IPS-18a (cell line): ENCODE measurements at regions not wholly inside any gene's neighbourhood (a gene's known extent, or its start where the extent isn't known, plus 50 kb on each side); places are given as distances from the start of the nearest gene placed in this dataset.
"Not testable (repeated sequence)": the region's sequence is repeated elsewhere in the genome, so short reads cannot be mapped to it uniquely, and the experiment has no call there.

ENCODE experiments used
- H3K27ac ChIP-seq: one replicate; pipeline ENCODE4 v1.5.1; 2013; ENCODE audit warnings: low read length
- H3K27me3 ChIP-seq: one replicate; pipeline ENCODE4 v1.6.1; 2013; ENCODE audit warnings: mild to moderate bottlenecking, low read length; ENCODE audit not compliant: control insufficient read depth, insufficient read depth
- H3K36me3 ChIP-seq: one replicate; pipeline ENCODE4 v1.6.1; 2013; ENCODE audit warnings: low read depth, low read length; ENCODE audit not compliant: control insufficient read depth
- H3K4me1 ChIP-seq: one replicate; pipeline ENCODE4 v1.6.1; 2013; ENCODE audit warnings: low read depth, low read length; ENCODE audit not compliant: control insufficient read depth
- H3K4me3 ChIP-seq: one replicate; pipeline ENCODE4 v1.5.1; 2013; ENCODE audit warnings: low read length
- H3K9ac ChIP-seq: one replicate; pipeline ENCODE4 v1.6.1; 2013; ENCODE audit warnings: mild to moderate bottlenecking, low read length, moderate library complexity
- H3K9me3 ChIP-seq: one replicate; pipeline ENCODE4 v1.6.1; 2013; ENCODE audit warnings: low read depth, low read length; ENCODE audit not compliant: control insufficient read depth

- not testable (repeated sequence) for H3K4me3 ChIP-seq, H3K9ac ChIP-seq, H3K9me3 ChIP-seq, H3K4me1 ChIP-seq, H3K36me3 ChIP-seq, H3K27ac ChIP-seq, H3K27me3 ChIP-seq
Observed at GRCh38 chr22:23443905-23444304, 136.2 kb downstream of the IGLL1 start.

GRCh38 chr22:23439581-23439980 is 140.5 kb downstream of the IGLL1 start:
- not testable (repeated sequence) for H3K27me3 ChIP-seq, H3K9me3 ChIP-seq, H3K4me1 ChIP-seq, H3K36me3 ChIP-seq, H3K27ac ChIP-seq, H3K9ac ChIP-seq, H3K4me3 ChIP-seq

- no peaks in the 10 kb centered on the region for H3K36me3 ChIP-seq
- H3K27ac ChIP-seq, result no peak overlapping the region
- no peak overlapping the region for H3K9ac ChIP-seq
- no peaks in the 10 kb centered on the region for H3K9me3 ChIP-seq
- no peaks in the 10 kb centered on the region for H3K4me1 ChIP-seq
- H3K4me3 ChIP-seq, result no peak overlapping the region
- no peaks in the 10 kb centered on the region for H3K27me3 ChIP-seq
Observed at GRCh38 chr22:23438216-23438615, 141.9 kb downstream of the IGLL1 start.

GRCh38 chr22:23437779-23438178 is 142.3 kb downstream of the IGLL1 start:
- H3K9ac ChIP-seq, result no peak overlapping the region
- no peaks in the 10 kb centered on the region for H3K36me3 ChIP-seq
- no peak overlapping the region for H3K4me3 ChIP-seq
- H3K9me3 ChIP-seq, result no peaks in the 10 kb centered on the region
- H3K4me1 ChIP-seq, result no peaks in the 10 kb centered on the region
- peaks cover 4% of the 10 kb centered on the region for H3K27me3 ChIP-seq
- no peak overlapping the region for H3K27ac ChIP-seq

GRCh38 chr22:23437107-23437395 is 143.0 kb downstream of the IGLL1 start:
- not testable (repeated sequence) for H3K9ac ChIP-seq, H3K4me3 ChIP-seq, H3K36me3 ChIP-seq, H3K4me1 ChIP-seq, H3K9me3 ChIP-seq, H3K27me3 ChIP-seq, H3K27ac ChIP-seq

GRCh38 chr22:23436354-23437106 is 143.6 kb downstream of the IGLL1 start:
- not testable (repeated sequence) for H3K27me3 ChIP-seq, H3K9me3 ChIP-seq, H3K9ac ChIP-seq, H3K36me3 ChIP-seq, H3K4me1 ChIP-seq, H3K4me3 ChIP-seq, H3K27ac ChIP-seq

GRCh38 chr22:23435186-23435585 is 144.9 kb downstream of the IGLL1 start:
- H3K4me3 ChIP-seq, H3K4me1 ChIP-seq, H3K27ac ChIP-seq, H3K9me3 ChIP-seq, H3K36me3 ChIP-seq, H3K9ac ChIP-seq, H3K27me3 ChIP-seq: not testable (repeated sequence)

- H3K4me3 ChIP-seq, H3K9me3 ChIP-seq, H3K4me1 ChIP-seq, H3K27me3 ChIP-seq, H3K9ac ChIP-seq, H3K27ac ChIP-seq, H3K36me3 ChIP-seq: not testable (repeated sequence)
Observed at GRCh38 chr22:23434198-23434830, 145.8 kb downstream of the IGLL1 start.

- H3K4me3 ChIP-seq, result peak overlapping the region; percentile 35
- not testable (repeated sequence) for H3K27ac ChIP-seq, H3K4me1 ChIP-seq, H3K36me3 ChIP-seq, H3K9me3 ChIP-seq, H3K9ac ChIP-seq, H3K27me3 ChIP-seq
Observed at GRCh38 chr22:23433127-23434005, 146.7 kb downstream of the IGLL1 start.

GRCh38 chr22:23432719-23433118 is 147.4 kb downstream of the IGLL1 start:
- not testable (repeated sequence) for H3K9me3 ChIP-seq, H3K9ac ChIP-seq, H3K27ac ChIP-seq, H3K4me3 ChIP-seq, H3K36me3 ChIP-seq, H3K4me1 ChIP-seq, H3K27me3 ChIP-seq

GRCh38 chr22:23431337-23432072 is 148.6 kb downstream of the IGLL1 start:
- Histone ChIP-seq H3K9me3 (no peaks in the 10 kb centered on the region), H3K4me3 (no peak overlapping the region), H3K36me3 (no peaks in the 10 kb centered on the region), H3K27ac (no peak overlapping the region), H3K9ac (no peak overlapping the region), H3K27me3 (peaks cover 9% of the 10 kb centered on the region), H3K4me1 (no peaks in the 10 kb centered on the region)
